DND-41 (cell line): ENCODE measurements at regions not wholly inside any gene's neighbourhood (a gene's known extent, or its start where the extent isn't known, plus 50 kb on each side); places are given as distances from the start of the nearest gene placed in this dataset.

Experiments used
- EZH2 ChIP-seq: IDR thresholded peaks from 3 replicates; pipeline ENCODE4 v1.6.1; 2012; ENCODE audit warnings: borderline replicate concordance, low read depth, mild to moderate bottlenecking, moderate library complexity, low read length, inconsistent platforms; ENCODE audit not compliant: severe bottlenecking
- TF ChIP-seq, protein P1 (sequence below): IDR thresholded peaks from 2 replicates; pipeline ENCODE4 v1.5.1; 2012; ENCODE audit warnings: borderline replicate concordance, low read length, moderate library complexity, mild to moderate bottlenecking; ENCODE audit not compliant: poor library complexity, severe bottlenecking; ENCODE audit errors: extremely low read depth

- TF ChIP-seq, protein P1, sequence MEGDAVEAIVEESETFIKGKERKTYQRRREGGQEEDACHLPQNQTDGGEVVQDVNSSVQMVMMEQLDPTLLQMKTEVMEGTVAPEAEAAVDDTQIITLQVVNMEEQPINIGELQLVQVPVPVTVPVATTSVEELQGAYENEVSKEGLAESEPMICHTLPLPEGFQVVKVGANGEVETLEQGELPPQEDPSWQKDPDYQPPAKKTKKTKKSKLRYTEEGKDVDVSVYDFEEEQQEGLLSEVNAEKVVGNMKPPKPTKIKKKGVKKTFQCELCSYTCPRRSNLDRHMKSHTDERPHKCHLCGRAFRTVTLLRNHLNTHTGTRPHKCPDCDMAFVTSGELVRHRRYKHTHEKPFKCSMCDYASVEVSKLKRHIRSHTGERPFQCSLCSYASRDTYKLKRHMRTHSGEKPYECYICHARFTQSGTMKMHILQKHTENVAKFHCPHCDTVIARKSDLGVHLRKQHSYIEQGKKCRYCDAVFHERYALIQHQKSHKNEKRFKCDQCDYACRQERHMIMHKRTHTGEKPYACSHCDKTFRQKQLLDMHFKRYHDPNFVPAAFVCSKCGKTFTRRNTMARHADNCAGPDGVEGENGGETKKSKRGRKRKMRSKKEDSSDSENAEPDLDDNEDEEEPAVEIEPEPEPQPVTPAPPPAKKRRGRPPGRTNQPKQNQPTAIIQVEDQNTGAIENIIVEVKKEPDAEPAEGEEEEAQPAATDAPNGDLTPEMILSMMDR = no peak
- TF ChIP-seq EZH2 = no peak
Measured at GRCh38 chr12:115194448-115194847, 510.5 kb upstream of the TBX3 start.
